DLD1 (cell line): ENCODE measurements at regions not wholly inside any gene's neighbourhood (a gene's known extent, or its start where the extent isn't known, plus 50 kb on each side); places are given as distances from the start of the nearest gene placed in this dataset.

ENCODE experiments used
- in situ Hi-C: cut with HindIII; loops from 2 replicates; pipeline ENCODE4 v1.10.0; 2017; ENCODE audit warnings: low sequenced_read_pairs

GRCh38 chr7:16028636-16029035 lies 342.2 kb upstream of the MEOX2 start:
- in situ Hi-C loops, result no loop called here

DNA sequence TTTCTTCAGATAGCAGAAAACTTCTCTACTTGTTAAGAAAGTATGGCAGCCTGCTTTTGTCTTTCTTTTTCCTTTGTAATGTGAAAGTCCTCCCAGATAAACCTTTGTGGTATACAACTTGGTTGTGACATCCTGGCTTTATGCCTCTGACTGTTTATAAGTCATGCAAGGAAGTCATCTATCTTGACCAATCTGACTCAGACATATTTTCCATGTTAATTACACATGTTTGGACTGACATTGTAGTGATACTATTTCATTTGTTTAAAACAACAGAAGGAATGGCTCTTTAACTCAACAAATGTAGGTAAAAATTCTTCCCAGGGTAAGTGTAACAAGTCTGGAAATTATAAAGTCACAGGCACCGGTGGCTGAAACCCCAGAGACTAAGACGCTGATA lies 341.6 kb upstream of the MEOX2 start:
- in situ Hi-C loops, result no loop called here

- in situ Hi-C loops, result no loop called here
Measured at GRCh38 chr7:16027396-16027795, 340.9 kb upstream of the MEOX2 start.

GRCh38 chr7:16026253-16027020 lies 340.0 kb upstream of the MEOX2 start:
- in situ Hi-C loops, result no loop called here

DNA sequence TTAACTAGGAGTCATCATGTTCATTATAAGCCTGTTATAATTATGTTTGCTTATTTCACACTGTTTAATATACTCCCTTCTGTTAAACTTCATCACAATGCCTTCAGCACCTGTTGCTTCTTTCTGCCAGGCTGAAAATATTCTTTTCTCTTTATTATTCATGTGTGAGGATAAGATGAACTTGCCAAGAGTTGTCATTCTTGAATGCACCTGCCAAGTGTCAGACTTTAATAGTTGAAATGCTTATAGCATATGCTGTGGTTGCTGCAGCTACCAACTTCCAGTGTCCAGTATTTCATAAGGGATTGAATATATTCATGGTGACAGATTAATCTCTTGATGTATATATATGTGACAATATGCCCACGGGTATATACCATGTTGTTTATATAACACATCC lies 339.2 kb upstream of the MEOX2 start:
- in situ Hi-C loops, result no loop called here

DNA sequence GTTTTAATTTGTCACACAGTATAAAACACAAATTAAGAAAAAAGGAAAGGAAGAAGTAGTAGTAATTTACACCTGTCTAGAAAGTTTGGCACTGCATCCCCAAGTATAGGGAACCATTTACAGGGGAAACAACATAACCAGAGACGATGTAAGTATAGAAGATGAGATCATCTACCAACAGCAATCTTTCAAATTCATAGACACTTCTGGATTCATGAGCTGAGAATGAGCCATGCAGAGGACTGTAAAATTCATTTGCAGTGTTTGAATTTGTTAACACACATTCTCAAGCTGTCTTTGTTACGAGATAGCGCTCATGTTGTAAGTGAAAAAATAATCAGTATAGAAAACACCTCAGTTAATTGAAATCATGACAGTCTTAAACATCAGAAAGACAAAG lies 337.0 kb upstream of the MEOX2 start:
- in situ Hi-C loops, result no loop called here

DNA sequence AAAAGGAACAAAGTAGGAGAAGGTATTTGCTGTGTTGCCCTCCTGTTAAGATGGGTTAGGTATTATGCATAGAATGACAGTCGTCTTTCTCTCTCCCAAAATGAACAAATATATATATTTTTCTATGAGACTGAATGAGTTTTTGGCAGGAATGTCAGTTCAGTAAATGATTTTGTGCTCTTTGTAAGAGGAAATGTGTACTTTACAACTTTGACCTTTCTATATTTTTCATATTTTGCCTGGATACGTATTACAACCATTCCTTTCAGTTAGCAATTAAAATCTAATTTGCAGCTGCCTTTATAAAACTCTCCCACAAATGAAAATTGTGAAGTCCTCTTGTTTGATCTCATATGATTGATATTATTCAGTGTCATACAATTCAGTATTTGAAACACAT lies 336.6 kb upstream of the MEOX2 start:
- in situ Hi-C loops, result no loop called here

DNA sequence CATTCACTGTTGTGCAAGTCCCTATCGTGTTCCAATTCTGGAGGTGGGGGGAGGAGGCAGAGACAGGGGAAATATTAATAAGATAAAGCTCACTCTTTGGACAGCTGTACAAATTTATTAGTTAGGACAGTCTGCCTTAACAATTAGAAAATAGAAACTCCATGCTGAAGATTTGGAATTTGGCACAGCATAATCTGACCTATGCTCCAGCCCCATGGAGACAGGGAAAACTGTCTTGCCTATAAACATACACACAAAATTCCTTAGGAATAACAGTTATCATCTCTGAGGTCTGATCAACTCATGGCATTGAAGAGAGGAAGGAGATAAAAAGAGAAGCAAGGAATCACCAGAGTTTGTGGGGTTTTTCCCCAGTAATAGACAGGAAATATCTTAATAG lies 335.4 kb upstream of the MEOX2 start:
- in situ Hi-C loops, result no loop called here

- in situ Hi-C loops, result no loop called here
Measured at GRCh38 chr7:16015981-16016380, 329.5 kb upstream of the MEOX2 start.

- in situ Hi-C loops, result no loop called here
Measured at GRCh38 chr7:16014031-16014430, 327.5 kb upstream of the MEOX2 start.

DNA sequence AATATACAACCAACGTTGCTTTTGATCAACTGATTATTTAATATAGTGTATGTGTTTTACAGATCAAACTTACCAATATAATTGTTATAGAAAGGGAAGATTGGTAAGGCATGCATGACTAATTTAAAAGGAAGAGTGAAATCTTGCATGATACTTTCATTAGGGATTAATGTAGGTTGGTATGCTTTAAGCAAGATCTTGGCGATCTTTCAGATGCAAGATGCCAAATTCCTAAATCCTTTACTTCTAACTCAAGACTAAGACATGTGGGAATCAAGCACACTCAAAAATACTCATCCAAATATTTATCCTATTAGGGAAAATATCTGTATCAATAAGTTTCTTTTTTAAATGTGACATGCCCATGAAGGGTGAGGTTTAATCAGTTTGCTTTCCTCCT lies 321.4 kb upstream of the MEOX2 start:
- in situ Hi-C loops, result no loop called here

GRCh38 chr7:16004702-16005101 lies 318.2 kb upstream of the MEOX2 start:
- in situ Hi-C loops, result no loop called here

- in situ Hi-C loops, result no loop called here
Measured at GRCh38 chr7:16001477-16001876, 315.0 kb upstream of the MEOX2 start.

- in situ Hi-C loops, result no loop called here
Measured at GRCh38 chr7:15998617-15999016, 312.1 kb upstream of the MEOX2 start.

DNA sequence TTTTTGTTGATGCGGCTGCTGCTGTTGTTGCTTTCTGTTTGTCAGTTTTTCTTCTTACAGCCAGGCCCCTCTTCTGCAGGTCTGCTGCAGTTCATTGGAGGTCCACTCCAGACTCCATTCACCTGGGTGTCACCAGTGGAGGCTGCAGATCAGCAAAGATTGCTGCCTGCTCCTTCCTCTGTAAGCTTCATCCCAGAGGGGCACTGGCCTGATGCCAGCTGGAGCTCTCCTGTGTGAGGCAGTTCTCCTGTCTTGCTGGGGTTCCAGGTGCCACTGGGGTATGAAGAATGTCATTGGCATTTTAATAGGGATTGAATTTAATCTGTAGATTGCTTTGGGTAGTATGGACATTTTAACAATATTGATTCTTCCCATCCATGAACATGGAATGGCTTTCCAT lies 308.5 kb upstream of the MEOX2 start:
- in situ Hi-C loops, result no loop called here

GRCh38 chr7:15989194-15989593 lies 302.7 kb upstream of the MEOX2 start:
- in situ Hi-C loops, result no loop called here

DNA sequence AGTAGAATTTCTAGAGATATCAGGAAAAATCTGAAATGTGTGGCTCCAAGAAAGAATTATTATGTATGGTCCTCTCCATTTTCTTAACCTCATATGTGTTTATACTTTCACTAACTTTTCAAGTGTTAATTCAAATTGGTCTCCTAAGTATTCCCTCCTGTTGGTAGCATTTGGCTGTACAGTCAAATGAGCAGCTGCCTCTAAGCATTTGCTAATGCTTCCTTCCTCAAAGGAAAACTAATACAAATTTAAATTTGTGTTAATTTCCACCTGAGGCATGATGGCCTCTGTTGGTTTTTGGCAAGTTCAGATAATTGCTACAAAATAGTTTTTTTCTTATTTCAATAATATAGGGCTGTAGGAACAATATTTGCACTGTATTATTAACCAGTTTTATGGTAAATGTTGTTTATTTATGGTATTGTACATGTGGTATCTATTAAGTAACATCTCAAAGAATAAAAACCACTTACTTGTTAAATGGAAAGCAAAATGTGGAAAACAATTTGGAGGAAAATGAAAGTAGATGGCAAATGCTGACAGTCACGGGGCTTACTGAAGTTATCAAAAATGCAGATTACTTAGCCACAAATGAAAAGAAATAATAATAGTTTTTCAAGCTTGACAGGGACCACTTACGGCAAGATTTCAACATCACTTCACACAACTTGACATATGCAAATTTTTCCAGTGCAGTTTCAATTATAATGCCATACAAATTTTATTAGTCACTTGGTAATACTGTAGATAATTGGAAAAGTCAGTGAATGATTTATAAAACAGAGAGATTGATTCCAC lies 299.3 kb upstream of the MEOX2 start:
- in situ Hi-C loops, result no loop called here

DNA sequence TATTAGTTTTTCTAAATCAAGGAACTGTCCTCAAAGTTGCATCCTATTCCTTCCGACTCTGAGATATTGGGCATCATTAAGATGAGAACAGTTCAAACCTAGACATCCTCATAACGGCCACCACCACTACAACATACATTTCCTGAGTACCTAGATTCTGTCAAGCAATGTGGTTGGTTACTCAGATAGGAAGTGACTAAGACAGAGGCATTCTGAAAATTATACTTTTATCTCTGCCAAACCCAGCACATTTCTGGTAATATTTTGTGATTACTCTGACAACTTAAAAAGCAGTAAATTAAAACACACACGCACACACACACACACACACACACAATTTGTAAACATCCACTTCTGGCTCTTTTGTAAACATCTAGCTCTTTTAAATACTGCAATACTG lies 291.2 kb upstream of the MEOX2 start:
- in situ Hi-C loops, result no loop called here

DNA sequence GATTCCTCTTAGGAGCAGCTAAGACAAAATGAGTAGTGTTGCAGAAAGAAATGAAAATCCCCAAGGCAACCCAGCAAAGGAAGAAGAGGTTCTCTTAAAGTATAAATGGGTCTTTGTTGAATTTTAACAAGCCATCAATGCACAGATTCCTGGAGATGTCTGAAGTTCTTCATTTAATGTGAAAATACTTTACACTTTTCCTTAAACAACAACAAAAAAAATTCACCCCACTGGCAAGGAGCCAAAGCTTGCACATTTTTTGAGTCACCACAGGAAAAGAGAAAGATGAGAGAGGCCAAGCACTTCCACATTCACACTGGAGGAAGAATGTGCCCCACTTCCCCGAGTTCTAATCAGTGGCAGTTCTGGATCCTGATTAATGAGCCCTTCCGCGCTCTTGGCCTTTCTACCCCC lies 286.4 kb upstream of the MEOX2 start:
- in situ Hi-C loops, result no loop called here

DNA sequence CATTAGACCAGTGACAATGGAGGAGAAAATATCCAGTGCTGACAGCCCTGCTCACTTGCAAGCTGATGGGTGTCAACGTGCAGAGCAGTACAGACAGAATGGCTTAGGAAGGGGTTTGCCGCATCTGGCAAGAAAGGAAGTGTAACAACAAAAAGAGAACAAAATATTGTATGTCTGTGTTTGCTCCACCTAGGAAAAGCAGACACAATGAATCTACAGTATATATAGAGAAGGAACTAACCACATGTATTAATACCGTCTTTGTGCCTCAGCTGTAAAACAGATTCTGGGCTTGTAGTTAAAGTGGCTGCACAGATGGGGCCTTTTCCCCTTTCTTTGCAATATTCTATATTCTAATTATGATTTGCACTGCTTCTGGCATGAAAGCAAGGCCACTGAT lies 281.1 kb upstream of the MEOX2 start:
- in situ Hi-C loops, result no loop called here

- in situ Hi-C loops, result no loop called here
Measured at GRCh38 chr7:15967121-15967520, 280.6 kb upstream of the MEOX2 start.

- in situ Hi-C loops, result no loop called here
Measured at GRCh38 chr7:15963206-15963605, 276.7 kb upstream of the MEOX2 start.
